Uterus (tissue), 2 donors: ENCODE measurements at regions not wholly inside any gene's neighbourhood (a gene's known extent, or its start where the extent isn't known, plus 50 kb on each side); places are given as distances from the start of the nearest gene placed in this dataset.

Experiments
- CTCF ChIP-seq, 4 experiments: fragments of 200-600 bp in 2 of 4; fragments of 450-650 bp in 2 of 4; sonication (generic) in 2 of 4; IDR thresholded peaks; one replicate each; pipeline ENCODE4 v1.5.1; 2016 to 2019; ENCODE audit warnings: antibody characterized with exemption in 4 of 4, mild to moderate bottlenecking in 2 of 4, moderate library complexity in 1 of 4
- POLR2A ChIP-seq, 2 donors: fragments of 450-650 bp; IDR thresholded peaks; one replicate each; pipeline ENCODE4 v1.6.1; 2016; ENCODE audit warnings: antibody characterized with exemption in 2 of 2, mild to moderate bottlenecking in 1 of 2, moderate library complexity in 1 of 2

- TF ChIP-seq CTCF (IDR thresholded peaks at IDR 0.05) (no peak), POLR2A (IDR thresholded peaks at IDR 0.05) (no peak)
Observed at GRCh38 chr2:40016151-40016885, 237.3 kb upstream of the THUMPD2 start.
